HUES48 (cell line): ENCODE measurements at regions not wholly inside any gene's neighbourhood (a gene's known extent, or its start where the extent isn't known, plus 50 kb on each side); places are given as distances from the start of the nearest gene placed in this dataset.

Source experiments
- H3K27ac ChIP-seq: one replicate; pipeline ENCODE4 v1.7.0; 2013; ENCODE audit warnings: low read depth, low read length, inconsistent platforms
- H3K27me3 ChIP-seq: 2 replicates; pipeline ENCODE4 v1.6.1; 2013; ENCODE audit warnings: mild to moderate bottlenecking, low read length; ENCODE audit not compliant: control insufficient read depth, insufficient read depth
- H3K36me3 ChIP-seq: 2 replicates; pipeline ENCODE4 v1.6.1; 2013; ENCODE audit warnings: low read length; ENCODE audit not compliant: control insufficient read depth, insufficient read depth
- H3K4me1 ChIP-seq: 2 replicates; pipeline ENCODE4 v1.6.1; 2013; ENCODE audit warnings: mild to moderate bottlenecking, low read length; ENCODE audit not compliant: control insufficient read depth, insufficient read depth
- H3K4me3 ChIP-seq: 2 replicates; pipeline ENCODE4 v1.5.1; 2013; ENCODE audit warnings: mild to moderate bottlenecking, low read depth, low read length
- H3K9ac ChIP-seq: 2 replicates; pipeline ENCODE4 v1.6.1; 2013; ENCODE audit warnings: mild to moderate bottlenecking, low read depth, low read length, moderate library complexity
- H3K9me3 ChIP-seq: 2 replicates; pipeline ENCODE4 v1.6.1; 2013; ENCODE audit warnings: low read length; ENCODE audit not compliant: control insufficient read depth, insufficient read depth

DNA sequence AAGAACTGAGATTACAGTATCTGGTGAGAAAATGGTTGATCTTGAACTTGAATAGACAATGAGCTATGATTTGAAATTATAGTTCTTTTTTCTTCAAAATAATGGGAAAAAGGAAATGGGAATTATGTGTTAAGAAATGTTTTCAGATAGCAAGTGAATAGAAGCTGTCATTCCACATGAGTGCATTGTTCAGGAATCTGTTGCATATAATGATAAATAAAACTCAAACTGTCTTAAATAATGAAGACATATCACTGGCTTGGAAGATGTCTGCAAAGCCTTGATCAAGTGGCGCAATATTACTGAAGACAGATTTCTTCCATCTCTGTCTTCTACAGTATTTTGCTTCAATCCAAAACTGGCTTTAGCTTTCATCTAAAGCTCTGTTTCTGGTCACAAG lies 479.3 kb upstream of the ZFP42 start:
- Histone ChIP-seq H3K9me3 (no peaks in the 10 kb centered on the region), H3K27ac (no peak overlapping the region), H3K4me1 (no peaks in the 10 kb centered on the region), H3K36me3 (no peaks in the 10 kb centered on the region), H3K27me3 (no peaks in the 10 kb centered on the region), H3K4me3 (no peak overlapping the region), H3K9ac (no peak overlapping the region)

DNA sequence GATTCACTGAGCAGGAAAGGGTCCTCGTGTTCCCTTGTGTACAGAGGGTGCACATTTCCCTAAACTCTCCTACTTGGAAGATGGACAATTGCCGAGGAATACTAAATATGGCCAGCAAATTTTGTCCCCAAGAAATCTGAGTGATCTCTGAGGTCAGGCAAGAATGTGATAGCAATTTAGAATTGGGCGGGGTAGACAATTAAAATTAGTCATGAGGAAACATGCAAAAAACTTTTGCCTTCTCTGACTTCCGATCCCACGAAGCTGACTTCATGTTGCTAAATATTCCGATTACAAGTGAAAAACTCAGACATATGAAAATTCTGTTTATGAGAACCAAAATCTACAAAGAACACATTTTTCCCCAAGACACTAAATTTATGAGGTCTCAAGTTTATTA lies 453.9 kb upstream of the ZFP42 start:
- no peak overlapping the region for H3K27ac ChIP-seq
- H3K9ac ChIP-seq, result no peak overlapping the region
- no peaks in the 10 kb centered on the region for H3K9me3 ChIP-seq
- H3K27me3 ChIP-seq, result no peaks in the 10 kb centered on the region
- peaks cover 8% of the 10 kb centered on the region; the same call in 1 of the 2 replicates for H3K4me1 ChIP-seq
- H3K4me3 ChIP-seq, result no peak overlapping the region
- no peaks in the 10 kb centered on the region for H3K36me3 ChIP-seq

DNA sequence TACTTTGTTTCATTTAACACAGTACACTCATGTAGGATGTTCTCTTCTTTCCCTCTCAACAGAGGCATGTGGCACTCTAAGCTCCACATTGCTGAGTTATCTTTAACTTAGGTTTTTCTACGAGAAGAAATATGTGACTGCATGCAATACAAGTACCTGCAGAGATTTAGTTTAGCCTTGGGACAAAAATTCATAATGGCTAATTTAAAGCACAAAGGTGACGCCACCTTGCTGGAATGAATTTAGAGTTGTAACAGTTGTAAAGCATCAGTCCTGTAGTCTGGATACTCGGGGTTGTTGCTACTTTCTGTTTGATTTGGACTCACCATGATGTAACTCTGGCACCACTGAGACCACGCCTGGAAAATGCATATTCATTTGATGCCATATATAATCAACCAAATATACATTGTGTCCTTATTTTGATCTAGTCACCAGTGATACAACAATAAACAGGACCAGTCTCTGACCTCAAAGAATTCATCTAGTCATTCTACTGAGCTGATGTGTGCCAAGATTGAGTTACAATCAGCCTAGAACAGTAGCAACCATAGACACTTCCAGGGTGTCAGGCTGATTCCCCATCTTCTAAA lies 451.0 kb upstream of the ZFP42 start:
- no peak overlapping the region for H3K4me3 ChIP-seq
- H3K9me3 ChIP-seq, result no peaks in the 10 kb centered on the region
- H3K27me3 ChIP-seq, result no peaks in the 10 kb centered on the region
- H3K4me1 ChIP-seq, result peaks cover 8% of the 10 kb centered on the region; the same call in 1 of the 2 replicates
- H3K9ac ChIP-seq, result no peak overlapping the region
- no peak overlapping the region for H3K27ac ChIP-seq
- no peaks in the 10 kb centered on the region for H3K36me3 ChIP-seq

DNA sequence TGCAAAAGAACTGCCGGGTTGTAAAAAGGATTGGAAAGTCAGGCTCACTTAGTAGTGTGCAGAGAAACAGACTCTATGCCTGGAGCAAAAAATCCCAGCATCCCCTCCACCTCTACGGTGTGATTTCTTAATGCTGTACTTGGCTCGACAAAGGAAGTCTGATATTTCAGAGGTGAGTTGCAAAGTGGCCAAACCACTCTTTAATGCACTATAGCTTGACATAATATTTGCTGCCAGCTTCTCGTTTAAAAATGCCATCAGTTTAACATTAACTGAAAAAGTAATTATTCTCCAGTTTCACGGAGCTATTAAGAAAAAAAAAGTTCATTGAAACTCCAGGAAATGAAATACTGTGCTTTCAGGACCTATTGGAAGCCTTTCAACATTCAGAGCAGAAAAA lies 448.3 kb upstream of the ZFP42 start:
- Histone ChIP-seq H3K36me3 (no peaks in the 10 kb centered on the region), H3K4me1 (no peaks in the 10 kb centered on the region), H3K27me3 (no peaks in the 10 kb centered on the region), H3K9ac (no peak overlapping the region), H3K27ac (no peak overlapping the region), H3K4me3 (no peak overlapping the region), H3K9me3 (no peaks in the 10 kb centered on the region)

DNA sequence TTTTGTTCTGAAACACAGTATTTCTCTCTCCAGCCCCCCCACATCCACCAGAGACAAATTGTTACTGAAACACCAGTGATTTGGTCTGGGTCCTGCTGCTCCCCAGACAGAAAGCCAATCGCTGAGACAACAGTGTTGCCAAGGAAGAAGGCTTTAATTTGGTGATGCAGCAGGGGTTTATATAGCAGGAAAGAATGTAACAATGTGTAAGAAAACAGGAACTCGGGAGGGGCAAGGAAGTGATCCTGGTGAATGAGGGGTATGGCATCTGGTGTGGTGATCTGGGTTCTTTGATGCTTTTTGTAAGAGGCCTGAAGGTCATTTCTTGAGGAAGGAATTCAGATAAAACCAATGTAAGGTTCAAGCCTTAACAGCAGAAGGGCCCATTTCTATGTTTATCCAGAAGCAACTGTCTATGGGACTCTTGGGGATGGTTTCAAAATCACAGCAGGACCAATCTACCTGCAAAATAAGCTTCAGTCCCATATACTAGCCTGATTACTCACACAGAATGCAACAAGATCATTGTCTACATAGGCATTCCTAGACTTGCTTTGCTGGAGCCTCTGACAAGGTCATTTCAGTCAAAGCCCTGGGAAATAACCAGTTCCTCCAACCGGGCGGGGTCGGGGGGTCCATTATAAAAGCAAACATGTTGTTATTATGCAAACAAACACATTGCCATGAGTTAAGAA lies 445.2 kb upstream of the ZFP42 start:
- Histone ChIP-seq H3K4me3 (no peak overlapping the region), H3K27me3 (no peaks in the 10 kb centered on the region), H3K36me3 (no peaks in the 10 kb centered on the region), H3K27ac (no peak overlapping the region), H3K9ac (no peak overlapping the region), H3K9me3 (no peaks in the 10 kb centered on the region), H3K4me1 (no peaks in the 10 kb centered on the region)

DNA sequence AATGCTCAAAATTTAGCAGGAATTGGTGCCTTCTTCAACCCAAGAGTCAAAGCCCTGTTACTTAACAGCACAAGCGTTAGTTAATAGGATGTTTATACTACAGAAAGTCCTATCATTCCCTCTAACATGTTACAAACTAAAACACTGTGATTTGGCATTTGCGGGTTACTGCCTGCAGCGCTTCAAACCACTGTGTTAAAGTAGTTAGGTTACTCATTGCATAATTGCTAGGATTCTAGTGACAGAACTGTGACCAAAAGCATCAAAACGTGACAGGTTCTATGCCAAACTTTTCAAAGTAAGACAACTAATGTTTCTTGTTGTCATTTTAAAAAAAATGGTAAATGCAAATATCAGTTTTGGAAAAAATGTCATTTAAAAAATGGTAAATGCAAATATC lies 442.8 kb upstream of the ZFP42 start:
- no peaks in the 10 kb centered on the region for H3K9me3 ChIP-seq
- no peak overlapping the region for H3K27ac ChIP-seq
- H3K4me1 ChIP-seq, result no peaks in the 10 kb centered on the region
- no peak overlapping the region for H3K4me3 ChIP-seq
- H3K27me3 ChIP-seq, result no peaks in the 10 kb centered on the region
- H3K36me3 ChIP-seq, result no peaks in the 10 kb centered on the region
- H3K9ac ChIP-seq, result no peak overlapping the region

DNA sequence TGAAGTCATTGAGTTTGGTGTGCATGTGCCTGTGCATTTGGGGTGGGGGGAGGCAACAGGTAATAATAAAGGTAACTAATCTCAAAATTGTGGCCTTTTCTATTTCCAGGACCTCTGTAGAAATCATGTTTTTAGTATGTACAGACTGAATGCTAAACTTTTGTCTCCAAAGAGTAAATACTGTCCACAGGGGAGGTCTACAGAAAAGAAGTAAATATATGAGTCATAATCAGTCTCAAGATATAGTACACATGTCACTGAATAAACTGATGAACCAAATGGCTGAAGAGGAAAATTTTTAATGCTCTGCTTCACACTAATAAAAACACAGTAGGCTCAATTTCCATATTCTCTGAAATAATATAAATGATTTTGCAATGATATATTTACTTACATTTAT lies 440.4 kb upstream of the ZFP42 start:
- H3K36me3 ChIP-seq, result no peaks in the 10 kb centered on the region
- no peak overlapping the region for H3K4me3 ChIP-seq
- H3K27me3 ChIP-seq, result no peaks in the 10 kb centered on the region
- no peaks in the 10 kb centered on the region for H3K9me3 ChIP-seq
- H3K27ac ChIP-seq, result no peak overlapping the region
- H3K9ac ChIP-seq, result no peak overlapping the region
- H3K4me1 ChIP-seq, result peaks cover 6% of the 10 kb centered on the region

DNA sequence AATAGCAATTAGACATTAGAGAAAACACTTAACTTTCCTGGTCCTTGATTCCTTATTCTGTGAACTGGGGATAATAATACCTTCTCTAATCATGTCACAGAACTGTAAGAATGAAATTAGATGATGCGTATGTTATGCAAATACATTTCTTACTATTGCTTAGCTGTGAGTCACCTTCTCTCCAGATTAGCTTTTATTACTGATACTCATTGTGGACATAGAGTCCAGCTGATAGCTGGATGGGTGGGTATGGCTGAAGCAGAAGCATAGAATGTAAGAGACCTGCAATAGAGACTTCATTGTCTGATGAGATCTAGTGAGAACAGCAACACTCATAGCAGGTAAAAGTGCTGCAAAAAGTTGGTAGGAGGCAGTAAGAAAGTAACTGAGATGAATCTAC lies 437.2 kb upstream of the ZFP42 start:
- Histone ChIP-seq H3K36me3 (no peaks in the 10 kb centered on the region), H3K4me1 (peaks cover 8% of the 10 kb centered on the region), H3K9me3 (no peaks in the 10 kb centered on the region), H3K4me3 (no peak overlapping the region), H3K9ac (no peak overlapping the region), H3K27ac (no peak overlapping the region), H3K27me3 (no peaks in the 10 kb centered on the region)

DNA sequence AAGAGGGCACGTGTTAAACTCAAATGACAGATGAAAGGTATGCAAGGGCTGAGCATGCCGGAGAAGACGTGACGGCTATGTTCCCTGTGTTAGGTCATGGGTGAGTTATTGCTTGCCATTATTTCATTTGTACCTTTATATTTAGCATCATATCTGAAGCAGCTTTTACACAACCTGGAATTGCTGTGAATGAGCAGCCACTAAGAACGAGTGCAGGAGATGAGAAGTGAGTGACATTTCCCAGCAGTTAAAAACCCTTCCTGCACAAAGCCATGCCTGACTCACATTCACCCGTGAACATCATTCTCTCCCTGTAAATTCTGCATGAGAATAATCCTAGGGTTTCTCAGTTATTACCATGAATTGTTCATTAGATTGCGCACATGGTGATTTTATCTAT lies 433.2 kb upstream of the ZFP42 start:
- Histone ChIP-seq H3K4me3 (no peak overlapping the region), H3K36me3 (no peaks in the 10 kb centered on the region), H3K27me3 (no peaks in the 10 kb centered on the region)

DNA sequence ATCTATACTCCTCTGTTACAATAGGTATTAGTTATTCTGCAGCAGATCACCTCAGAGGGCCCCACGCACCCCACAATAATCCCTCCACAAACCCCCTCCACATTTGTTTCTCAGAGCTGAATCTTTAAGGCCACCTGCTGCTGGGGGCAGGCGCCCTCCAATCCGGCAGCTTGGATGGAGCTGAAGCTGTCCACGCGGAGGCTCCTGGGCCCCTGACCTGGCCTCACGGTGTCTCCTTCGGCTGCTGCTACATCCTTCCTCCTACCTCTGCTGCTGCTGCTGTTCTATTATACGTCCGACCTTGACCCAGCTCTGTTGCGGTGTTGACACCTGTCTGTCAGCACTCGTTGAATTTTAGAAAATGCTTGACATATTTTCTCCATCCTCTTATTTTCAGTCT lies 430.2 kb upstream of the ZFP42 start:
- Histone ChIP-seq H3K9ac (no peak overlapping the region), H3K36me3 (no peaks in the 10 kb centered on the region), H3K4me1 (no peaks in the 10 kb centered on the region), H3K27me3 (no peaks in the 10 kb centered on the region), H3K4me3 (no peak overlapping the region), H3K9me3 (no peaks in the 10 kb centered on the region), H3K27ac (no peak overlapping the region)

More for the DNA sequence above, 433.2 kb upstream of the ZFP42 start:
- no peaks in the 10 kb centered on the region for H3K9me3 ChIP-seq
- H3K27ac ChIP-seq, result no peak overlapping the region
- H3K4me1 ChIP-seq, result peaks cover 8% of the 10 kb centered on the region
- no peak overlapping the region for H3K9ac ChIP-seq

DNA sequence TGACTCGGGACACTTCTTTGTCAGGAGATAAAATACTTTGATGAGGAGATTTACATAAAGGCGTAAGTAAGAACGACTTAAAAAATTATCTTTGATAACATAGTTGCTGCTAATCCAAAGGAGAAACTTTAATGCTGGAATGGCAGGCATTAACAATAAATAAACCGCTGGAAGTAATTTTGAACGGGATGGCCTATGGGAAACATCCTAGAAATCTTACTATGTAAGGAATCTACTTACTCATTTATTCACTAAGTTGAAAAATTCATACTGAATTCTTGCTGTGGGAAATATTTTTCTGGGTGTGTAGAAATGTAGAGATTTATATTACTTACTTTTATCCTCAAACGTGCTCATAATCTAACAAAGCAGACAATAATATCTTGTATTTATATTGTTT lies 425.7 kb upstream of the ZFP42 start:
- H3K4me3 ChIP-seq, result no peak overlapping the region
- no peaks in the 10 kb centered on the region for H3K9me3 ChIP-seq
- H3K4me1 ChIP-seq, result no peaks in the 10 kb centered on the region
- H3K9ac ChIP-seq, result no peak overlapping the region
- no peak overlapping the region for H3K27ac ChIP-seq
- no peaks in the 10 kb centered on the region for H3K27me3 ChIP-seq
- H3K36me3 ChIP-seq, result no peaks in the 10 kb centered on the region
